WTC11 (cell line): ENCODE measurements at regions not wholly inside any gene's neighbourhood (a gene's known extent, or its start where the extent isn't known, plus 50 kb on each side); places are given as distances from the start of the nearest gene placed in this dataset.

ENCODE experiments used
- GABPB1 ChIP-seq: sonication (generic); formaldehyde crosslinking; IDR thresholded peaks from 2 replicates; pipeline ENCODE4 v1.8.1; 2023; ENCODE audit warnings: mild to moderate bottlenecking, missing genetic modification reagents
- MAX ChIP-seq: sonication (generic); formaldehyde crosslinking; IDR thresholded peaks from 2 replicates; pipeline ENCODE4 v1.8.0; 2022; ENCODE audit warnings: mild to moderate bottlenecking, missing genetic modification reagents
- NR1H2 ChIP-seq: sonication (generic); formaldehyde crosslinking; IDR thresholded peaks from 2 replicates; pipeline ENCODE4 v1.9.0; 2021; ENCODE audit warnings: mild to moderate bottlenecking, moderate library complexity, missing genetic modification reagents
- ZBTB21 ChIP-seq: sonication (generic); formaldehyde crosslinking; IDR thresholded peaks from 2 replicates; pipeline ENCODE4 v1.8.1; 2023; ENCODE audit warnings: mild to moderate bottlenecking, missing genetic modification reagents, borderline replicate concordance
- ZNF512 ChIP-seq: sonication (generic); formaldehyde crosslinking; IDR thresholded peaks from 2 replicates; pipeline ENCODE4 v1.8.1; 2022; ENCODE audit warnings: missing genetic modification reagents, borderline replicate concordance
- TF ChIP-seq, protein P1 (sequence below): fragments of 200-600 bp; IDR thresholded peaks from 2 replicates; pipeline ENCODE4 v1.8.0; 2022; ENCODE audit warnings: antibody characterized with exemption
- TF ChIP-seq, protein P2 (sequence below): sonication (generic); formaldehyde crosslinking; IDR thresholded peaks from 2 replicates; pipeline ENCODE4 v1.8.1; 2022; ENCODE audit warnings: low read depth, missing genetic modification reagents, borderline replicate concordance

- TF ChIP-seq NR1H2 (CRISPR knock-in tag) (no peak), ZBTB21 (CRISPR knock-in tag) (no peak), ZNF512 (CRISPR knock-in tag) (no peak), MAX (CRISPR knock-in tag) (no peak), GABPB1 (CRISPR knock-in tag) (no peak)
- TF ChIP-seq, protein P1, sequence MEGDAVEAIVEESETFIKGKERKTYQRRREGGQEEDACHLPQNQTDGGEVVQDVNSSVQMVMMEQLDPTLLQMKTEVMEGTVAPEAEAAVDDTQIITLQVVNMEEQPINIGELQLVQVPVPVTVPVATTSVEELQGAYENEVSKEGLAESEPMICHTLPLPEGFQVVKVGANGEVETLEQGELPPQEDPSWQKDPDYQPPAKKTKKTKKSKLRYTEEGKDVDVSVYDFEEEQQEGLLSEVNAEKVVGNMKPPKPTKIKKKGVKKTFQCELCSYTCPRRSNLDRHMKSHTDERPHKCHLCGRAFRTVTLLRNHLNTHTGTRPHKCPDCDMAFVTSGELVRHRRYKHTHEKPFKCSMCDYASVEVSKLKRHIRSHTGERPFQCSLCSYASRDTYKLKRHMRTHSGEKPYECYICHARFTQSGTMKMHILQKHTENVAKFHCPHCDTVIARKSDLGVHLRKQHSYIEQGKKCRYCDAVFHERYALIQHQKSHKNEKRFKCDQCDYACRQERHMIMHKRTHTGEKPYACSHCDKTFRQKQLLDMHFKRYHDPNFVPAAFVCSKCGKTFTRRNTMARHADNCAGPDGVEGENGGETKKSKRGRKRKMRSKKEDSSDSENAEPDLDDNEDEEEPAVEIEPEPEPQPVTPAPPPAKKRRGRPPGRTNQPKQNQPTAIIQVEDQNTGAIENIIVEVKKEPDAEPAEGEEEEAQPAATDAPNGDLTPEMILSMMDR, result no peak
- TF ChIP-seq, protein P2, sequence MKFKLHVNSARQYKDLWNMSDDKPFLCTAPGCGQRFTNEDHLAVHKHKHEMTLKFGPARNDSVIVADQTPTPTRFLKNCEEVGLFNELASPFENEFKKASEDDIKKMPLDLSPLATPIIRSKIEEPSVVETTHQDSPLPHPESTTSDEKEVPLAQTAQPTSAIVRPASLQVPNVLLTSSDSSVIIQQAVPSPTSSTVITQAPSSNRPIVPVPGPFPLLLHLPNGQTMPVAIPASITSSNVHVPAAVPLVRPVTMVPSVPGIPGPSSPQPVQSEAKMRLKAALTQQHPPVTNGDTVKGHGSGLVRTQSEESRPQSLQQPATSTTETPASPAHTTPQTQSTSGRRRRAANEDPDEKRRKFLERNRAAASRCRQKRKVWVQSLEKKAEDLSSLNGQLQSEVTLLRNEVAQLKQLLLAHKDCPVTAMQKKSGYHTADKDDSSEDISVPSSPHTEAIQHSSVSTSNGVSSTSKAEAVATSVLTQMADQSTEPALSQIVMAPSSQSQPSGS (CRISPR knock-in tag), result no peak
These were observed 582.6 kb upstream of the TENM4 start for GRCh38 chr11:80023386-80023785.
